H1 (cell line): ENCODE measurements at regions not wholly inside any gene's neighbourhood (a gene's known extent, or its start where the extent isn't known, plus 50 kb on each side); places are given as distances from the start of the nearest gene placed in this dataset.

ENCODE experiments used
- CTCF ChIA-PET: fragments of 300-600 bp; sonication (Branson Sonifier 250); formaldehyde crosslinking; loops from one replicate; lab custom pipeline; 2021; ENCODE audit not compliant: partially characterized antibody; lab: Charles Lee
- POLR2A ChIA-PET: fragments of 300-600 bp; sonication (Branson Sonifier 250); formaldehyde crosslinking; loops from one replicate; lab custom pipeline; 2021; ENCODE audit warnings: inconsistent platforms; ENCODE audit not compliant: partially characterized antibody; lab: Charles Lee
- DNase-seq, 2 experiments: peaks; one replicate each; pipeline versions ENCODE4 v3.0.0 to v3.0.0-alpha.2; 2010 to 2022; ENCODE audit warnings: low spot score in 2 of 2, low read depth in 1 of 2, mixed read lengths in 1 of 2
- FAIRE-seq: peaks from 2 replicates; lab custom pipeline; 2011; peaks lifted over from hg19 to GRCh38; lab: Jason Lieb, UNC
- H2AFZ ChIP-seq: 2 replicates; pipeline ENCODE4 v1.8.1; 2012; ENCODE audit warnings: low read length, inconsistent platforms
- H2AK5ac ChIP-seq: 2 replicates; pipeline ENCODE4 v1.6.1; 2013; ENCODE audit warnings: low read depth, low read length
- H2BK120ac ChIP-seq: replicated peaks from 2 replicates; pipeline ENCODE3; 2013; ENCODE audit warnings: low read depth, low read length, inconsistent platforms
- H2BK12ac ChIP-seq: 2 replicates; pipeline ENCODE4 v1.6.1; 2013; ENCODE audit warnings: low read depth, low read length
- H2BK15ac ChIP-seq: 2 replicates; pipeline ENCODE4 v1.6.1; 2013; ENCODE audit warnings: low read length
- H2BK20ac ChIP-seq: 2 replicates; pipeline ENCODE4 v1.6.1; 2013; ENCODE audit warnings: low read length
- H2BK5ac ChIP-seq: 2 replicates; pipeline ENCODE4 v1.6.1; 2013; ENCODE audit warnings: low read depth, low read length
- H3K14ac ChIP-seq: 2 replicates; pipeline ENCODE4 v1.6.1; 2013; ENCODE audit warnings: inconsistent platforms; ENCODE audit not compliant: insufficient read length
- H3K18ac ChIP-seq: 2 replicates; pipeline ENCODE4 v1.6.1; 2013; ENCODE audit warnings: low read length; ENCODE audit errors: extremely low read depth
- H3K23ac ChIP-seq: 2 replicates; pipeline ENCODE4 v1.6.1; 2013; ENCODE audit warnings: inconsistent platforms; ENCODE audit not compliant: insufficient read length
- H3K23me2 ChIP-seq: 2 replicates; pipeline ENCODE4 v1.6.1; 2013; ENCODE audit warnings: low read depth, low read length
- H3K27ac ChIP-seq: 2 replicates; pipeline ENCODE4 v1.6.1; 2011; ENCODE audit warnings: low read depth, low read length, inconsistent platforms
- H3K27me3 ChIP-seq, 4 experiments: replicated peaks in 1 of 4; 1 replicate in 1 of 4; 2 replicates in 3 of 4; pipeline versions ENCODE4 v1.6.1 to v1.8.1; 2011 to 2013; ENCODE audit warnings: low read length in 3 of 4, mild to moderate bottlenecking in 3 of 4, inconsistent platforms in 2 of 4, mixed read lengths in 2 of 4, moderate library complexity in 1 of 4; ENCODE audit not compliant: control insufficient read depth in 3 of 4, insufficient read depth in 3 of 4; ENCODE audit errors: extremely low read depth in 1 of 4
- H3K36me3 ChIP-seq, 4 experiments: 2 replicates each; pipeline versions ENCODE4 v1.6.1 to v1.8.1; 2011 to 2013; ENCODE audit warnings: mild to moderate bottlenecking in 4 of 4, low read length in 3 of 4, moderate library complexity in 2 of 4, control low read depth in 1 of 4, inconsistent platforms in 1 of 4; ENCODE audit not compliant: insufficient read depth in 4 of 4, control insufficient read depth in 2 of 4
- H3K4ac ChIP-seq: replicated peaks from 2 replicates; pipeline ENCODE3; 2013; ENCODE audit warnings: low read length, low read depth, mixed read lengths, inconsistent platforms; ENCODE audit not compliant: insufficient read length
- H3K4me1 ChIP-seq, 4 experiments: replicated peaks in 1 of 4; 1 replicate in 1 of 4; 2 replicates in 3 of 4; pipeline versions ENCODE4 v1.6.1 to v1.8.1; 2011 to 2013; ENCODE audit warnings: low read length in 3 of 4, inconsistent platforms in 2 of 4, mixed read lengths in 1 of 4; ENCODE audit not compliant: insufficient read depth in 4 of 4, control insufficient read depth in 3 of 4
- H3K4me2 ChIP-seq, 2 experiments: 2 replicates each; pipeline versions ENCODE4 v1.6.1 to v1.8.1; 2011 to 2013; ENCODE audit warnings: low read depth in 2 of 2, low read length in 2 of 2, control low read depth in 1 of 2, inconsistent platforms in 1 of 2, mild to moderate bottlenecking in 1 of 2; ENCODE audit not compliant: insufficient read depth in 1 of 2
- H3K4me3 ChIP-seq, 4 experiments: fragments of 200-600, 300-600 bp in 1 of 4; sonication (generic), shearing (Covaris generic), sonication (Bioruptor Twin) in 1 of 4; 2 replicates each; pipeline versions ENCODE4 v1.5.1 to v1.8.1; 2011 to 2016; ENCODE audit warnings: low read length in 4 of 4, low read depth in 3 of 4, control low read depth in 2 of 4, inconsistent platforms in 2 of 4, mild to moderate bottlenecking in 2 of 4, mixed read lengths in 1 of 4, moderate library complexity in 1 of 4; ENCODE audit not compliant: insufficient read depth in 2 of 4; ENCODE audit errors: extremely low read depth in 1 of 4
- H3K56ac ChIP-seq: replicated peaks from 2 replicates; pipeline ENCODE3; 2013; ENCODE audit warnings: low read depth, mild to moderate bottlenecking, mixed read lengths, low read length, inconsistent platforms; ENCODE audit not compliant: insufficient read length
- H3K79me1 ChIP-seq: 2 replicates; pipeline ENCODE4 v1.6.1; 2013; ENCODE audit warnings: low read depth, low read length, control low read depth
- H3K79me2 ChIP-seq, 2 experiments: 2 replicates each; pipeline versions ENCODE4 v1.6.1 to v1.8.1; 2012 to 2013; ENCODE audit warnings: low read length in 2 of 2, mild to moderate bottlenecking in 2 of 2, inconsistent platforms in 1 of 2; ENCODE audit not compliant: insufficient read depth in 2 of 2, control insufficient read depth in 1 of 2
- H3K9ac ChIP-seq, 4 experiments: replicated peaks in 1 of 4; 1 replicate in 1 of 4; 2 replicates in 3 of 4; pipeline versions ENCODE4 v1.6.1 to v1.8.1; 2011 to 2013; ENCODE audit warnings: low read depth in 3 of 4, low read length in 3 of 4, control low read depth in 2 of 4, mild to moderate bottlenecking in 2 of 4, moderate library complexity in 2 of 4, inconsistent platforms in 1 of 4; ENCODE audit errors: extremely low read depth in 1 of 4
- H3K9me3 ChIP-seq, 2 experiments: 2 replicates each; pipeline versions ENCODE4 v1.6.1 to v1.8.1; 2012 to 2013; ENCODE audit warnings: mild to moderate bottlenecking in 2 of 2, moderate library complexity in 2 of 2, control low read depth in 1 of 2, inconsistent platforms in 1 of 2, low read depth in 1 of 2, low read length in 1 of 2, mixed read lengths in 1 of 2; ENCODE audit not compliant: insufficient read depth in 2 of 2
- H4K20me1 ChIP-seq, 2 experiments: replicated peaks in 1 of 2; 2 replicates each; pipeline versions ENCODE3 to v1.8.1; 2011 to 2013; ENCODE audit warnings: inconsistent platforms in 2 of 2, low read length in 2 of 2, mild to moderate bottlenecking in 1 of 2; ENCODE audit not compliant: insufficient read depth in 2 of 2, control insufficient read depth in 1 of 2
- H4K5ac ChIP-seq: 2 replicates; pipeline ENCODE4 v1.6.1; 2013; ENCODE audit warnings: low read length, low read depth, mixed read lengths, inconsistent platforms; ENCODE audit not compliant: insufficient read length
- H4K8ac ChIP-seq: 2 replicates; pipeline ENCODE4 v1.8.0; 2013; ENCODE audit warnings: mild to moderate bottlenecking, moderate library complexity, low read length, inconsistent platforms; ENCODE audit not compliant: insufficient read depth; ENCODE audit errors: extremely low read depth
- H4K91ac ChIP-seq: replicated peaks from 2 replicates; pipeline ENCODE3; 2013; ENCODE audit warnings: low read length, mixed read lengths, inconsistent platforms; ENCODE audit not compliant: insufficient read length
- CTBP2 ChIP-seq: IDR thresholded peaks from 2 replicates; pipeline ENCODE4 v1.7.0; 2011; ENCODE audit warnings: borderline replicate concordance, mild to moderate bottlenecking, moderate library complexity, mixed read lengths, low read length; ENCODE audit not compliant: insufficient read depth, insufficient read length
- CTCF ChIP-seq, 3 experiments: IDR thresholded peaks; 1 replicate in 2 of 3; 2 replicates in 1 of 3; pipeline versions ENCODE4 v1.5.1 to v1.6.1; 2011; ENCODE audit warnings: low read length in 3 of 3, mild to moderate bottlenecking in 3 of 3, inconsistent platforms in 2 of 3, low read depth in 1 of 3, moderate library complexity in 1 of 3; ENCODE audit not compliant: insufficient read depth in 1 of 3; ENCODE audit errors: control extremely low read depth in 1 of 3
- EGR1 ChIP-seq: IDR thresholded peaks from 2 replicates; pipeline ENCODE4 v1.6.1; 2011; ENCODE audit warnings: low read depth, low read length, borderline replicate concordance
- HDAC2 ChIP-seq, 2 experiments: fragments of 300-600 bp in 1 of 2; sonication (generic) in 1 of 2; IDR thresholded peaks; 2 replicates each; pipeline ENCODE4 v1.6.1; 2011 to 2012; ENCODE audit warnings: low read depth in 2 of 2, low read length in 2 of 2, mild to moderate bottlenecking in 2 of 2, moderate library complexity in 2 of 2, borderline replicate concordance in 1 of 2, inconsistent platforms in 1 of 2
- JUND ChIP-seq: IDR thresholded peaks from 2 replicates; pipeline ENCODE4 v1.6.1; 2011; ENCODE audit warnings: mild to moderate bottlenecking, improper control_type of control experiment, low read length
- KDM5A ChIP-seq: fragments of 200-600 bp; IDR thresholded peaks from 2 replicates; pipeline ENCODE4 v1.7.1; 2012; ENCODE audit warnings: mild to moderate bottlenecking, low read length, inconsistent platforms, mixed read lengths
- MAFK ChIP-seq: IDR thresholded peaks from 2 replicates; pipeline ENCODE4 v1.6.1; 2012; ENCODE audit warnings: low read depth, mild to moderate bottlenecking, improper control_type of control experiment, low read length
- RAD21 ChIP-seq, 2 experiments: IDR thresholded peaks in 1 of 2; conservative IDR thresholded peaks in 1 of 2; 2 replicates each; pipeline ENCODE4 v1.6.1; 2011; ENCODE audit warnings: low read depth in 2 of 2, low read length in 2 of 2, improper control_type of control experiment in 1 of 2, inconsistent platforms in 1 of 2, mild to moderate bottlenecking in 1 of 2, moderate library complexity in 1 of 2
- SP2 ChIP-seq: IDR thresholded peaks from 2 replicates; pipeline ENCODE4 v1.6.1; 2012; ENCODE audit warnings: mild to moderate bottlenecking, low read length, inconsistent platforms
- TAF7 ChIP-seq: optimal IDR thresholded peaks from 2 replicates; pipeline ENCODE3; 2011; ENCODE audit warnings: low read depth, mild to moderate bottlenecking, inconsistent platforms, low read length, moderate library complexity, borderline replicate concordance
- YY1 ChIP-seq: IDR thresholded peaks from 2 replicates; pipeline ENCODE4 v1.6.1; 2011; ENCODE audit warnings: low read depth, mild to moderate bottlenecking, low read length
- WGBS, 2 experiments: shearing (Covaris generic) in 1 of 2; methylation state at CpG; one replicate each; pipeline versions ENCODE4 v1.1.6 to v1.1.7; 2013 to 2015; ENCODE audit warnings: low lambda C conversion rate in 2 of 2, mixed read lengths in 2 of 2, inconsistent platforms in 1 of 2, low coverage in 1 of 2, missing lambda C conversion rate in 1 of 2; ENCODE audit not compliant: insufficient replicate concordance in 2 of 2, insufficient coverage in 1 of 2, insufficient read length in 1 of 2; ENCODE audit errors: extremely low coverage in 1 of 2, missing lambda C conversion rate in 1 of 2; 5-methylcytosine and 5-hydroxymethylcytosine counted together

- Histone ChIP-seq H3K9me3 (no peaks in the 10 kb centered on the region), H4K20me1 (no peaks in the 10 kb centered on the region), H2AK5ac (no peak overlapping the region), H2BK120ac (no peak overlapping the region), H3K36me3 (no peaks in the 10 kb centered on the region), H2BK20ac (no peak overlapping the region), H3K4me3 (no peak overlapping the region), H3K27ac (no peak overlapping the region), H4K8ac (no peak overlapping the region), H2AFZ (peak overlapping the region; percentile 59; the same call in 1 of the 2 replicates), H2BK5ac (no peak overlapping the region), H3K56ac (no peak overlapping the region), H3K4ac (no peak overlapping the region), H3K23ac (no peak overlapping the region), H3K14ac (no peak overlapping the region), H2BK12ac (0 out of 2 replicates have a peak overlapping the region, but pooled peaks have one; percentile 78), H3K4me2 (no peak overlapping the region), H2BK15ac (0 out of 2 replicates have a peak overlapping the region, but pooled peaks have one; percentile 25), H4K5ac (no peak overlapping the region), H3K27me3 (no peaks in the 10 kb centered on the region), H3K4me1 (peaks cover 0 to 10% (median 0%) of the 10 kb centered on the region in 4 experiments; a peak in 2 of 7 replicates), H3K79me1 (no peaks in the 10 kb centered on the region), H3K79me2 (no peaks in the 10 kb centered on the region), H3K9ac (no peak overlapping the region), H3K18ac (no peak overlapping the region), H3K23me2 (no peaks in the 10 kb centered on the region), H4K91ac (no peak overlapping the region)
- CTCF ChIA-PET, result interaction anchor here (0.5 to 3.2 kb wide), 47 partner anchors 8 to 1034 kb away, joined by 3 to 23 read pairs (median 3); no protein-coding TSS in a partner anchor
- DNase-seq, result peak; percentile 46 to 68
- 11% methylated on average over 3 of the region's 3 CpGs; no CpG with 5 or more reads in 1 of the 2 experiments for WGBS, 2 experiments
- FAIRE-seq, result peak; percentile 97
- POLR2A ChIA-PET, result no interaction called here
- no peak for TF ChIP-seq HDAC2 (IDR thresholded peaks at IDR 0.05; ENCODE audit: borderline replicate concordance in 1 of 2, low read depth in 2 of 2, low read length in 2 of 2)
- no peak for TF ChIP-seq KDM5A
- no peak for TF ChIP-seq JUND
- TF ChIP-seq CTBP2, result no peak
- 0 out of 2 replicates have a peak, but pooled peaks have one; percentile 43 for TF ChIP-seq YY1
- TF ChIP-seq MAFK, result no peak
- TF ChIP-seq SP2, result no peak
- TF ChIP-seq EGR1, result no peak
- TF ChIP-seq CTCF (IDR thresholded peaks at IDR 0.05; ENCODE audit: control extremely low read depth in 1 of 3, insufficient read depth in 1 of 3, low read depth in 1 of 3, low read length in 3 of 3), result peak in 2 of 3 experiments; percentile 69 to 81; a peak in 3 of 4 replicates
- peak; percentile 94 to 96 for TF ChIP-seq RAD21 (IDR thresholded peaks at IDR 0.05 in 1 of 2, conservative IDR thresholded peaks at IDR 0.05 in 1 of 2; ENCODE audit: low read depth in 2 of 2, low read length in 2 of 2)
- no peak for TF ChIP-seq TAF7
Observed at GRCh38 chr5:145237843-145238242, 597.3 kb downstream of the PRELID2 start.
